ENCODE measurements at regions not wholly inside any gene's neighbourhood (a gene's known extent, or its start where the extent isn't known, plus 50 kb on each side); places are given as distances from the start of the nearest gene placed in this dataset.

GRCh38 chr19:31118287-31118955, 230.8 kb downstream of the TSHZ3 start:
- no peak for DNase-seq

- no peak for DNase-seq
Observed at GRCh38 chr19:31114585-31114984, 234.7 kb downstream of the TSHZ3 start.

- DNase-seq = no peak
Observed at GRCh38 chr19:31113293-31113692, 235.9 kb downstream of the TSHZ3 start.

- no peak for DNase-seq
Observed at GRCh38 chr19:31112158-31112557, 237.1 kb downstream of the TSHZ3 start.

- DNase-seq = no peak
Observed at GRCh38 chr19:31111741-31112140, 237.5 kb downstream of the TSHZ3 start.

GRCh38 chr19:31110336-31110735, 238.9 kb downstream of the TSHZ3 start:
- DNase-seq = no peak

- DNase-seq = no peak
Observed at GRCh38 chr19:31109636-31110035, 239.6 kb downstream of the TSHZ3 start.

- DNase-seq = no peak
Observed at GRCh38 chr19:31107096-31107495, 242.1 kb downstream of the TSHZ3 start.

- DNase-seq = no peak
Observed at GRCh38 chr19:31105761-31106160, 243.5 kb downstream of the TSHZ3 start.

GRCh38 chr19:31104451-31104850, 244.8 kb downstream of the TSHZ3 start:
- no peak for DNase-seq

- no peak for DNase-seq
Observed at GRCh38 chr19:31103228-31103627, 246.0 kb downstream of the TSHZ3 start.

GRCh38 chr19:31102674-31103073, 246.6 kb downstream of the TSHZ3 start:
- DNase-seq = no peak

GRCh38 chr19:31100981-31101380, 248.3 kb downstream of the TSHZ3 start:
- DNase-seq = no peak

GRCh38 chr19:31100206-31100590, 249.0 kb downstream of the TSHZ3 start:
- no peak for DNase-seq

- no peak for DNase-seq
Observed at GRCh38 chr19:31099515-31100205, 249.6 kb downstream of the TSHZ3 start.

GRCh38 chr19:31098836-31099235, 250.4 kb downstream of the TSHZ3 start:
- DNase-seq = no peak

- DNase-seq = no peak
Observed at GRCh38 chr19:31096935-31097545, 252.2 kb downstream of the TSHZ3 start.

GRCh38 chr19:31096062-31096830, 253.0 kb downstream of the TSHZ3 start:
- no peak for DNase-seq

- DNase-seq = no peak
Observed at GRCh38 chr19:31095100-31095804, 254.0 kb downstream of the TSHZ3 start.

- no peak for DNase-seq
Observed at GRCh38 chr19:31092274-31092673, 257.0 kb downstream of the TSHZ3 start.

- no peak for DNase-seq
Observed at GRCh38 chr19:31089681-31090080, 259.6 kb downstream of the TSHZ3 start.

GRCh38 chr19:31085125-31085524, 264.1 kb downstream of the TSHZ3 start:
- no peak for DNase-seq

- DNase-seq = no peak
Observed at GRCh38 chr19:31083105-31083504, 266.1 kb downstream of the TSHZ3 start.
